Naive thymus-derived CD4-positive, alpha-beta T cell (primary cell): ENCODE measurements at regions not wholly inside any gene's neighbourhood (a gene's known extent, or its start where the extent isn't known, plus 50 kb on each side); places are given as distances from the start of the nearest gene placed in this dataset.

Experiments used
- ATAC-seq: fragments of 150-1000 bp; cut with Tn5 transposase; 2 replicates; pipeline ENCODE4 v1.10.0; 2021; ENCODE audit warnings: mild to moderate bottlenecking, moderate library complexity
- CTCF ChIA-PET: fragments of 350-600 bp; sonication (Branson Sonifier 250); formaldehyde crosslinking; loops from one replicate; lab custom pipeline; 2021; ENCODE audit warnings: antibody characterized with exemption; lab: Charles Lee
- POLR2A ChIA-PET: fragments of 350-600 bp; sonication (Branson Sonifier 250); formaldehyde crosslinking; loops from one replicate; lab custom pipeline; 2021; ENCODE audit warnings: antibody characterized with exemption, inconsistent platforms; lab: Charles Lee
- DNase-seq, 9 donors: peaks; one replicate each; pipeline versions ENCODE4 v3.0.0 to v3.0.0-alpha.2; 2020 to 2022; ENCODE audit warnings: mixed read lengths in 1 of 9
- H3K27ac ChIP-seq: one replicate; pipeline ENCODE4 v1.7.0; 2013; ENCODE audit warnings: mild to moderate bottlenecking, low read depth, low read length, moderate library complexity
- H3K27me3 ChIP-seq, 2 donors: one replicate each; pipeline ENCODE4 v1.7.0; 2013; ENCODE audit warnings: low read length in 2 of 2, mild to moderate bottlenecking in 2 of 2, moderate library complexity in 2 of 2; ENCODE audit not compliant: control insufficient read depth in 2 of 2, insufficient read depth in 2 of 2
- H3K36me3 ChIP-seq, 3 experiments: 1 replicate in 2 of 3; 2 replicates in 1 of 3; pipeline ENCODE4 v1.7.0; 2013; ENCODE audit warnings: low read length in 3 of 3, mild to moderate bottlenecking in 3 of 3, moderate library complexity in 1 of 3; ENCODE audit not compliant: insufficient read depth in 3 of 3, control insufficient read depth in 2 of 3
- H3K4me1 ChIP-seq, 2 donors: one replicate each; pipeline ENCODE4 v1.7.0; 2013; ENCODE audit warnings: low read length in 2 of 2, mild to moderate bottlenecking in 2 of 2, moderate library complexity in 1 of 2; ENCODE audit not compliant: control insufficient read depth in 2 of 2, insufficient read depth in 2 of 2
- H3K4me3 ChIP-seq: 2 replicates; pipeline ENCODE4 v1.7.0; 2013; ENCODE audit warnings: mild to moderate bottlenecking, low read length
- H3K9me3 ChIP-seq, 3 experiments: 1 replicate in 2 of 3; 2 replicates in 1 of 3; pipeline ENCODE4 v1.7.0; 2013; ENCODE audit warnings: low read length in 3 of 3; ENCODE audit not compliant: control insufficient read depth in 2 of 3
- H3K27ac Mint-ChIP-seq, 9 donors: one replicate each; pipeline ENCODE4 v1.8.0; 2020 to 2022; ENCODE audit warnings: mixed read lengths in 9 of 9, mild to moderate bottlenecking in 8 of 9, moderate library complexity in 5 of 9, inconsistent platforms in 2 of 9
- H3K27me3 Mint-ChIP-seq, 5 donors: one replicate each; pipeline ENCODE4 v1.8.0; 2021 to 2022; ENCODE audit warnings: mixed read lengths in 5 of 5, mild to moderate bottlenecking in 1 of 5
- H3K36me3 Mint-ChIP-seq, 5 donors: one replicate each; pipeline ENCODE4 v1.8.0; 2020 to 2022; ENCODE audit warnings: mixed read lengths in 5 of 5, mild to moderate bottlenecking in 3 of 5, inconsistent platforms in 1 of 5
- H3K4me1 Mint-ChIP-seq, 7 donors: one replicate each; pipeline ENCODE4 v1.8.0; 2020 to 2022; ENCODE audit warnings: mixed read lengths in 7 of 7, mild to moderate bottlenecking in 3 of 7, inconsistent platforms in 1 of 7
- H3K4me3 Mint-ChIP-seq, 10 donors: one replicate each; pipeline ENCODE4 v1.8.0; 2020 to 2022; ENCODE audit warnings: mild to moderate bottlenecking in 10 of 10, mixed read lengths in 10 of 10, moderate library complexity in 6 of 10, inconsistent platforms in 2 of 10
- H3K9me3 Mint-ChIP-seq, 11 donors: one replicate each; pipeline ENCODE4 v1.8.0; 2020 to 2022; ENCODE audit warnings: mixed read lengths in 11 of 11, mild to moderate bottlenecking in 4 of 11, inconsistent platforms in 1 of 11, moderate library complexity in 1 of 11
- intact Hi-C, 2 donors: fragments of 100-400 bp; cut with micrococcal nuclease; formaldehyde crosslinking; loops; one replicate each; pipeline ENCODE4 v1.15.1; 2023

- intact Hi-C loops: no loop called here
- ChIA-PET CTCF (no interaction called here), POLR2A (no interaction called here)
- H3K9me3 ChIP-seq: no peaks in the 10 kb centered on the region
- Mint-ChIP-seq H3K9me3 (peaks cover 0 to 11% (median 1%) of the 10 kb centered on the region in 11 donors), H3K36me3 (no peaks in the 10 kb centered on the region), H3K27ac (no peak overlapping the region), H3K4me3 (no peak overlapping the region), H3K27me3 (peaks cover 0 to 15% (median 0%) of the 10 kb centered on the region in 5 donors), H3K4me1 (peaks cover 0 to 2% (median 0%) of the 10 kb centered on the region in 7 donors)
- no peak overlapping the region for H3K27ac ChIP-seq
- no peaks in the 10 kb centered on the region for H3K27me3 ChIP-seq
- no peaks in the 10 kb centered on the region for H3K4me1 ChIP-seq
- H3K4me3 ChIP-seq: no peak overlapping the region
- H3K36me3 ChIP-seq: no peaks in the 10 kb centered on the region
- no peak for DNase-seq
- ATAC-seq: no peak
These were observed 244.9 kb upstream of the KLF4 start for GRCh38 chr9:107734256-107735013.

GRCh38 chr9:107733523-107733894 is 243.9 kb upstream of the KLF4 start:
- ChIA-PET CTCF (no interaction called here), POLR2A (no interaction called here)
- H3K9me3 Mint-ChIP-seq: peaks cover 0 to 13% (median 3%) of the 10 kb centered on the region in 11 donors
- peaks cover 0 to 15% (median 0%) of the 10 kb centered on the region in 5 donors for H3K27me3 Mint-ChIP-seq
- no peak for ATAC-seq
- H3K27ac Mint-ChIP-seq: no peak overlapping the region
- Histone ChIP-seq H3K9me3 (no peaks in the 10 kb centered on the region), H3K4me1 (no peaks in the 10 kb centered on the region), H3K36me3 (no peaks in the 10 kb centered on the region), H3K4me3 (no peak overlapping the region), H3K27ac (no peak overlapping the region), H3K27me3 (no peaks in the 10 kb centered on the region)
- peaks cover 0 to 3% (median 0%) of the 10 kb centered on the region in 7 donors for H3K4me1 Mint-ChIP-seq
- DNase-seq: no peak
- H3K4me3 Mint-ChIP-seq: no peak overlapping the region
- H3K36me3 Mint-ChIP-seq: no peaks in the 10 kb centered on the region
- intact Hi-C loops: no loop called here

GRCh38 chr9:107732781-107733522 is 243.4 kb upstream of the KLF4 start:
- POLR2A ChIA-PET: no interaction called here

GRCh38 chr9:107731115-107731762 is 241.7 kb upstream of the KLF4 start:
- DNase-seq (no peak), ATAC-seq (no peak)
- no peaks in the 10 kb centered on the region for H3K36me3 Mint-ChIP-seq
- H3K27me3 ChIP-seq: no peaks in the 10 kb centered on the region
- H3K27me3 Mint-ChIP-seq: peaks cover 0 to 4% (median 0%) of the 10 kb centered on the region in 5 donors
- H3K27ac Mint-ChIP-seq: no peak overlapping the region
- POLR2A ChIA-PET: no interaction called here
- CTCF ChIA-PET: no interaction called here
- no peaks in the 10 kb centered on the region for H3K9me3 ChIP-seq
- H3K4me3 Mint-ChIP-seq: no peak overlapping the region
- no peak overlapping the region for H3K27ac ChIP-seq
- no peak overlapping the region for H3K4me3 ChIP-seq
- intact Hi-C loops: no loop called here
- no peaks in the 10 kb centered on the region for H3K4me1 ChIP-seq
- no peaks in the 10 kb centered on the region for H3K36me3 ChIP-seq
- H3K4me1 Mint-ChIP-seq: peaks cover 0 to 4% (median 0%) of the 10 kb centered on the region in 7 donors
- peaks cover 0 to 13% (median 3%) of the 10 kb centered on the region in 11 donors for H3K9me3 Mint-ChIP-seq

More at GRCh38 chr9:107732781-107733522, 243.4 kb upstream of the KLF4 start:
- Mint-ChIP-seq H3K36me3 (no peaks in the 10 kb centered on the region), H3K27ac (no peak overlapping the region), H3K27me3 (peaks cover 0 to 15% (median 0%) of the 10 kb centered on the region in 5 donors), H3K9me3 (peaks cover 0 to 13% (median 3%) of the 10 kb centered on the region in 11 donors), H3K4me3 (no peak overlapping the region), H3K4me1 (peaks cover 0 to 3% (median 0%) of the 10 kb centered on the region in 7 donors)
- intact Hi-C loops: no loop called here
- CTCF ChIA-PET: no interaction called here
- Histone ChIP-seq H3K27ac (no peak overlapping the region), H3K4me3 (no peak overlapping the region), H3K36me3 (no peaks in the 10 kb centered on the region), H3K4me1 (no peaks in the 10 kb centered on the region), H3K27me3 (no peaks in the 10 kb centered on the region), H3K9me3 (no peaks in the 10 kb centered on the region)
- DNase-seq (no peak), ATAC-seq (no peak)

- no peaks in the 10 kb centered on the region for H3K36me3 ChIP-seq
- no peak overlapping the region for H3K4me3 ChIP-seq
- no peak for ATAC-seq
- H3K27ac ChIP-seq: no peak overlapping the region
- ChIA-PET CTCF (no interaction called here), POLR2A (no interaction called here)
- no peaks in the 10 kb centered on the region for H3K4me1 ChIP-seq
- Mint-ChIP-seq H3K4me3 (no peak overlapping the region), H3K27me3 (peaks cover 0 to 4% (median 0%) of the 10 kb centered on the region in 5 donors), H3K4me1 (peaks cover 0 to 4% (median 0%) of the 10 kb centered on the region in 7 donors), H3K9me3 (peaks cover 0 to 13% (median 3%) of the 10 kb centered on the region in 11 donors), H3K27ac (no peak overlapping the region), H3K36me3 (no peaks in the 10 kb centered on the region)
- intact Hi-C loops: no loop called here
- no peak for DNase-seq
- no peaks in the 10 kb centered on the region for H3K9me3 ChIP-seq
- H3K27me3 ChIP-seq: no peaks in the 10 kb centered on the region
These were observed 241.1 kb upstream of the KLF4 start for GRCh38 chr9:107730666-107731065.

- Histone ChIP-seq H3K27ac (no peak overlapping the region), H3K36me3 (no peaks in the 10 kb centered on the region), H3K27me3 (no peaks in the 10 kb centered on the region), H3K9me3 (no peaks in the 10 kb centered on the region), H3K4me1 (no peaks in the 10 kb centered on the region), H3K4me3 (no peak overlapping the region)
- POLR2A ChIA-PET: no interaction called here
- peaks cover 0 to 13% (median 6%) of the 10 kb centered on the region in 11 donors for H3K9me3 Mint-ChIP-seq
- CTCF ChIA-PET: no interaction called here
- ATAC-seq: no peak
- H3K27ac Mint-ChIP-seq: no peak overlapping the region
- no peak for DNase-seq
- peaks cover 0 to 4% (median 0%) of the 10 kb centered on the region in 5 donors for H3K27me3 Mint-ChIP-seq
- intact Hi-C loops: no loop called here
- peaks cover 0 to 4% (median 0%) of the 10 kb centered on the region in 5 donors for H3K36me3 Mint-ChIP-seq
- H3K4me3 Mint-ChIP-seq: no peak overlapping the region
- peaks cover 0 to 4% (median 0%) of the 10 kb centered on the region in 7 donors for H3K4me1 Mint-ChIP-seq
These were observed 237.7 kb upstream of the KLF4 start for GRCh38 chr9:107727086-107727780.
